HG02588 (cell line): ENCODE measurements at regions not wholly inside any gene's neighbourhood (a gene's known extent, or its start where the extent isn't known, plus 50 kb on each side); places are given as distances from the start of the nearest gene placed in this dataset.
"Not testable (repeated sequence)": the region's sequence is repeated elsewhere in the genome, so short reads cannot be mapped to it uniquely, and the experiment has no call there.

Experiments
- ATAC-seq: cut with Tn5 transposase; IDR thresholded peaks from one replicate; pipeline ENCODE4 v1.9.1; 2021; ENCODE audit warnings: mild to moderate bottlenecking, moderate library complexity; ENCODE audit not compliant: unreplicated experiment

GRCh38 chr13:83731113-83731512, 151.2 kb downstream of the SLITRK1 start:
- no peak for ATAC-seq

- no peak for ATAC-seq
These were observed 151.6 kb downstream of the SLITRK1 start for GRCh38 chr13:83730674-83731073.

- no peak for ATAC-seq
These were observed 159.8 kb downstream of the SLITRK1 start for GRCh38 chr13:83722443-83722842.

- ATAC-seq, result no peak
These were observed 166.2 kb downstream of the SLITRK1 start for GRCh38 chr13:83716121-83716520.

- no peak for ATAC-seq
These were observed 168.0 kb downstream of the SLITRK1 start for GRCh38 chr13:83714236-83714635.

- ATAC-seq, result no peak
These were observed 172.2 kb downstream of the SLITRK1 start for GRCh38 chr13:83710133-83710515.

DNA sequence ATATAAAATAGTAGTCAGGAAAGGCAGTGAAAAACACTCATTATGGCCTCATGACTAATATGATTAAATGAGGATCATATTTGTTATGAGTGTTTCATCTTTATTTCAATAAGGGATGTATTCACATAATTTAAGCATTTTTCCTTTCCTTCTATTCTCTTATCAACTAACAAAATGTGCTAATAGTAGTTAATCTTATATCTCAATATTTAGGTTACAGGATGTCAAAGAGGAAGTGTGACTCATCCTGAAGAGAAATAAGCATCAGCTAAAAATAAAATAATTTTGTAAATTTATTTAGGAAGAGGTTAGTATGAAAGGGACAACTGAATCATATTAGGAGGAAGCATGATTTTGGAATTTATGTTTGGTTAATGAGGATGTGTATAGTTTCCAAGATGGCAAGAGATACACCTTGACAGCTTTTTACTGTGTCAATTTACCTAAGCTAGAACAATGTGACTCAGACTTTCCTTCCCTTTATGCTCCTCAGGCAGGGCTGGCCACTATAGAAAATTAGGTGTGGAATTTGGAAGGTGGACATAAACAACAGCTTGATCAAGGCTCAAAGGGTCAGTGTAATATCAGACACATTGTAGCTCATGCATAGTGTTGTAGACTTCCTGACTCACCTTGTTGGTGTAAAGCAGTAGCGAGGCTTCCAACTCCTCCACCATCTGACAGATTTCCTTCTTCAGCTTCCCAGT, 172.7 kb downstream of the SLITRK1 start:
- no peak for ATAC-seq

GRCh38 chr13:83702021-83702420, 180.3 kb downstream of the SLITRK1 start:
- ATAC-seq, result no peak

GRCh38 chr13:83692800-83693199, 189.5 kb downstream of the SLITRK1 start:
- ATAC-seq, result no peak

DNA sequence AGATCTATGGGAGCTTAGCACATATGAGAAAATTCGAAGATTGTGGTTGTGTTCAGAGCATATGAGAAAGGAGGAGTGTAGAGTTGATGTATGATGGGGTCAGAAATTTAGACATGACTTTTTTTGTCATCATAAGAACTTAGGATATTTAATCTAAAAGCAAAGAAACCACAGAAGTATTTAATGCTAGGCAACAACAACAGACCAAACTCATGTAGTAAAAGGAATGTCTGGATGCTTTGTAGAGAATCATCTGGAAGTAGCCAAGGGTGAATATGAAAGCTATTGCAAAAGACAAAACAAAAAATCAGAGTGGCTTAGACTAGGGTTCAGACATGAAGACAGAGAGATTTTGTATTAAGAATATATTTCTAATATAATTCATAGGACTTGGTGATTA, 190.3 kb downstream of the SLITRK1 start:
- ATAC-seq, result no peak

DNA sequence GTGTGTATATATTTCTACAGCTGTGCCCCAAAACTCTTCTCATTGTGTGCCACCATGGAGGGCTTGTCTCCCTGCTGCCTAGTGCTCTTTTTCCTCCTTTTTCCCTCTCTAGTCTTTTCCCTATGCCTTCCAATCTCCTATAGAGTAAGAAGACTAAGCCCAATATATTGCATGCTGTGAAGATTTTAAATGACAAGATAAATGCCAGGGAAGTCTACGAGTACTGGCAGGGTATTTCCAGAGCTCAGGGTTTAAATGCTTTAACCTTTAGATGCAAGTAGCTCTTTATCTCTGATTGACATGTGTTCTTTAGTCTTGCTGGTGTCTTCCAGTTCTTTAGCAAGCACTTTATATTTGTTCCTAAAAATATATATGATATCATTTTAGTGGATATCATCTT, 200.7 kb downstream of the SLITRK1 start:
- ATAC-seq, result no peak

GRCh38 chr13:83677985-83678384, 204.3 kb downstream of the SLITRK1 start:
- ATAC-seq, result no peak

GRCh38 chr13:83672612-83673011, 209.7 kb downstream of the SLITRK1 start:
- no peak for ATAC-seq

- ATAC-seq, result no peak
These were observed 214.7 kb downstream of the SLITRK1 start for GRCh38 chr13:83667606-83668005.

- ATAC-seq, result no peak
These were observed 216.1 kb downstream of the SLITRK1 start for GRCh38 chr13:83666141-83666540.

- no peak for ATAC-seq
These were observed 225.0 kb downstream of the SLITRK1 start for GRCh38 chr13:83657281-83657680.

GRCh38 chr13:83642617-83643016, 239.7 kb downstream of the SLITRK1 start:
- ATAC-seq, result not testable (repeated sequence)

- ATAC-seq, result no peak
These were observed 247.7 kb downstream of the SLITRK1 start for GRCh38 chr13:83634601-83635000.

- ATAC-seq, result no peak
These were observed 248.5 kb downstream of the SLITRK1 start for GRCh38 chr13:83633746-83634145.

GRCh38 chr13:83622422-83622784, 259.9 kb downstream of the SLITRK1 start:
- ATAC-seq, result no peak

GRCh38 chr13:83621765-83622421, 260.4 kb downstream of the SLITRK1 start:
- ATAC-seq, result no peak

GRCh38 chr13:83620530-83621220, 261.6 kb downstream of the SLITRK1 start:
- no peak for ATAC-seq
